Liver (tissue), 3 donors: ENCODE measurements at regions not wholly inside any gene's neighbourhood (a gene's known extent, or its start where the extent isn't known, plus 50 kb on each side); places are given as distances from the start of the nearest gene placed in this dataset.

Experiments
- EGR1 ChIP-seq, 2 donors: IDR thresholded peaks; 2 replicates each; pipeline ENCODE4 v1.6.1; 2016 to 2018; ENCODE audit warnings: antibody characterized with exemption in 2 of 2, low read depth in 2 of 2
- FOXA1 ChIP-seq: IDR thresholded peaks from 2 replicates; pipeline ENCODE4 v1.6.1; 2016; ENCODE audit warnings: antibody characterized with exemption
- JUND ChIP-seq, 2 donors: IDR thresholded peaks; 2 replicates each; pipeline ENCODE4 v1.6.1; 2016; ENCODE audit warnings: antibody characterized with exemption in 2 of 2
- NR2F2 ChIP-seq: IDR thresholded peaks from 2 replicates; pipeline ENCODE4 v1.6.1; 2016; ENCODE audit warnings: antibody characterized with exemption
- TAF1 ChIP-seq: conservative IDR thresholded peaks from 2 replicates; pipeline ENCODE4 v1.6.1; 2016; ENCODE audit warnings: antibody characterized with exemption, mild to moderate bottlenecking
- YY1 ChIP-seq: IDR thresholded peaks from 2 replicates; pipeline ENCODE4 v1.6.1; 2016; ENCODE audit warnings: antibody characterized with exemption, mild to moderate bottlenecking
- TF ChIP-seq, protein P1 (sequence below): fragments of 150-350 bp; IDR thresholded peaks from 2 replicates; pipeline ENCODE4 v1.5.1; 2017; ENCODE audit warnings: improper control_type of control experiment, low read depth, low read length; ENCODE audit not compliant: missing input control
- TF ChIP-seq, protein P2 (sequence below): IDR thresholded peaks from 2 replicates; pipeline ENCODE4 v1.6.1; 2016; ENCODE audit warnings: antibody characterized with exemption
- TF ChIP-seq, protein P3 (sequence below): IDR thresholded peaks from 2 replicates; pipeline ENCODE4 v1.6.1; 2016; ENCODE audit warnings: antibody characterized with exemption
- TF ChIP-seq, protein P4 (sequence below): IDR thresholded peaks from 2 replicates; pipeline ENCODE4 v1.6.1; 2016; ENCODE audit warnings: antibody characterized with exemption
- donor health status: healthy.
- donor health status: healthy.

DNA sequence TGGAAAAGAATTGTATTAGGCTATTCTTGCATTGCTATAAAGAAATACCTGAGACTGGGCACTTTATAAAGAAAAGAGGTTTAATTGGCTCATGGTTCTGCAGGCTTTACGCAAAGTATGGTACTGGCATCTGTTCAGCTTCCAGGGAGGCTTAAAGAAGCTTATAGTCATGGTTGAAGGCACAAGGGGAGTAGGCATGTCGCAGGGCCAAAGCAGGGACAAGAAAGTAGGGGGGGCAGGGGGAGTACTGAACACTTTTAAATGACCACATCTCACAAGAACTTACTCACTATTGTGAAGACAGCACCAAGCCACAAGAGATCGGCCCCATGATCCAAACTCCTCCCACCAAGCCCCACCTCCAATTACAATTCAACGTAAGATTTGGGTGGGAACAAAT lies 152.5 kb upstream of the PHF14 start:
- TF ChIP-seq, protein P1, sequence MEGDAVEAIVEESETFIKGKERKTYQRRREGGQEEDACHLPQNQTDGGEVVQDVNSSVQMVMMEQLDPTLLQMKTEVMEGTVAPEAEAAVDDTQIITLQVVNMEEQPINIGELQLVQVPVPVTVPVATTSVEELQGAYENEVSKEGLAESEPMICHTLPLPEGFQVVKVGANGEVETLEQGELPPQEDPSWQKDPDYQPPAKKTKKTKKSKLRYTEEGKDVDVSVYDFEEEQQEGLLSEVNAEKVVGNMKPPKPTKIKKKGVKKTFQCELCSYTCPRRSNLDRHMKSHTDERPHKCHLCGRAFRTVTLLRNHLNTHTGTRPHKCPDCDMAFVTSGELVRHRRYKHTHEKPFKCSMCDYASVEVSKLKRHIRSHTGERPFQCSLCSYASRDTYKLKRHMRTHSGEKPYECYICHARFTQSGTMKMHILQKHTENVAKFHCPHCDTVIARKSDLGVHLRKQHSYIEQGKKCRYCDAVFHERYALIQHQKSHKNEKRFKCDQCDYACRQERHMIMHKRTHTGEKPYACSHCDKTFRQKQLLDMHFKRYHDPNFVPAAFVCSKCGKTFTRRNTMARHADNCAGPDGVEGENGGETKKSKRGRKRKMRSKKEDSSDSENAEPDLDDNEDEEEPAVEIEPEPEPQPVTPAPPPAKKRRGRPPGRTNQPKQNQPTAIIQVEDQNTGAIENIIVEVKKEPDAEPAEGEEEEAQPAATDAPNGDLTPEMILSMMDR, result no peak
- TF ChIP-seq EGR1 (IDR thresholded peaks at IDR 0.05; ENCODE audit: low read depth in 2 of 2), result no peak
- no peak for TF ChIP-seq TAF1
- TF ChIP-seq YY1, result no peak
- TF ChIP-seq, protein P2, sequence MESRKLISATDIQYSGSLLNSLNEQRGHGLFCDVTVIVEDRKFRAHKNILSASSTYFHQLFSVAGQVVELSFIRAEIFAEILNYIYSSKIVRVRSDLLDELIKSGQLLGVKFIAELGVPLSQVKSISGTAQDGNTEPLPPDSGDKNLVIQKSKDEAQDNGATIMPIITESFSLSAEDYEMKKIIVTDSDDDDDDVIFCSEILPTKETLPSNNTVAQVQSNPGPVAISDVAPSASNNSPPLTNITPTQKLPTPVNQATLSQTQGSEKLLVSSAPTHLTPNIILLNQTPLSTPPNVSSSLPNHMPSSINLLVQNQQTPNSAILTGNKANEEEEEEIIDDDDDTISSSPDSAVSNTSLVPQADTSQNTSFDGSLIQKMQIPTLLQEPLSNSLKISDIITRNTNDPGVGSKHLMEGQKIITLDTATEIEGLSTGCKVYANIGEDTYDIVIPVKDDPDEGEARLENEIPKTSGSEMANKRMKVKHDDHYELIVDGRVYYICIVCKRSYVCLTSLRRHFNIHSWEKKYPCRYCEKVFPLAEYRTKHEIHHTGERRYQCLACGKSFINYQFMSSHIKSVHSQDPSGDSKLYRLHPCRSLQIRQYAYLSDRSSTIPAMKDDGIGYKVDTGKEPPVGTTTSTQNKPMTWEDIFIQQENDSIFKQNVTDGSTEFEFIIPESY, result no peak
- TF ChIP-seq JUND (IDR thresholded peaks at IDR 0.05), result no peak
- TF ChIP-seq, protein P3, sequence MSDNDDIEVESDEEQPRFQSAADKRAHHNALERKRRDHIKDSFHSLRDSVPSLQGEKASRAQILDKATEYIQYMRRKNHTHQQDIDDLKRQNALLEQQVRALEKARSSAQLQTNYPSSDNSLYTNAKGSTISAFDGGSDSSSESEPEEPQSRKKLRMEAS, result no peak
- TF ChIP-seq, protein P4, sequence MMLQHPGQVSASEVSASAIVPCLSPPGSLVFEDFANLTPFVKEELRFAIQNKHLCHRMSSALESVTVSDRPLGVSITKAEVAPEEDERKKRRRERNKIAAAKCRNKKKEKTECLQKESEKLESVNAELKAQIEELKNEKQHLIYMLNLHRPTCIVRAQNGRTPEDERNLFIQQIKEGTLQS, result no peak
- no peak for TF ChIP-seq FOXA1
- no peak for TF ChIP-seq NR2F2
